HEK293 (cell line): ENCODE measurements at regions not wholly inside any gene's neighbourhood (a gene's known extent, or its start where the extent isn't known, plus 50 kb on each side); places are given as distances from the start of the nearest gene placed in this dataset.

ENCODE experiments used
- CTCF ChIA-PET: fragments of 350-600 bp; formaldehyde crosslinking; extraction: SDS; loops from one replicate; lab custom pipeline; 2021; ENCODE audit warnings: antibody characterized with exemption; lab: Yijun Ruan, JAX
- POLR2A ChIA-PET: fragments of 300-600 bp; formaldehyde crosslinking; extraction: SDS; loops from one replicate; lab custom pipeline; 2020; ENCODE audit warnings: antibody characterized with exemption, inconsistent platforms; lab: Yijun Ruan, JAX
- H3K27ac ChIP-seq: fragments of 200-500 bp; sonication (Bioruptor generic); 2 replicates; pipeline ENCODE4 v1.5.1; 2014; ENCODE audit warnings: low read depth, low read length, control low read depth, inconsistent platforms; ENCODE audit errors: extremely low read depth
- H3K36me3 ChIP-seq, 2 experiments: fragments of 200-500 bp in 1 of 2; sonication (Bioruptor generic) in 1 of 2; 1 replicate in 1 of 2; 2 replicates in 1 of 2; pipeline ENCODE4 v1.5.1; 2014 to 2017; ENCODE audit warnings: inconsistent platforms in 2 of 2, low read length in 2 of 2; ENCODE audit not compliant: control insufficient read depth in 2 of 2, insufficient read depth in 1 of 2
- H3K4me1 ChIP-seq: fragments of 200-500 bp; sonication (Bioruptor generic); 2 replicates; pipeline ENCODE4 v1.5.1; 2014; ENCODE audit warnings: mild to moderate bottlenecking, low read length, inconsistent platforms; ENCODE audit not compliant: control insufficient read depth, insufficient read depth
- H3K4me3 ChIP-seq: 2 replicates; pipeline ENCODE4 v1.5.1; 2011; ENCODE audit warnings: low read depth, mild to moderate bottlenecking, control low read depth, low read length, moderate library complexity
- H3K9me3 ChIP-seq: fragments of 200-500 bp; sonication (Bioruptor generic); 2 replicates; pipeline ENCODE4 v1.5.1; 2014; ENCODE audit warnings: low read depth, low read length, inconsistent platforms; ENCODE audit not compliant: control insufficient read depth, insufficient read depth
- GLI2 ChIP-seq: fragments of 450-650 bp; formaldehyde crosslinking; IDR thresholded peaks from 2 replicates; pipeline ENCODE4; 2017; ENCODE audit warnings: missing biosample characterization, missing genetic modification characterization, low read depth, borderline replicate concordance
- GLI4 ChIP-seq: fragments of 450-650 bp; formaldehyde crosslinking; IDR thresholded peaks from 2 replicates; pipeline ENCODE4 v1.5.1; 2016; ENCODE audit warnings: missing biosample characterization, missing genetic modification characterization
- INSM2 ChIP-seq: fragments of 450-650 bp; formaldehyde crosslinking; IDR thresholded peaks from 2 replicates; pipeline ENCODE4 v1.5.1; 2016; ENCODE audit warnings: missing biosample characterization, missing genetic modification characterization
- KLF8 ChIP-seq: fragments of 450-650 bp; formaldehyde crosslinking; IDR thresholded peaks from 2 replicates; pipeline ENCODE4 v1.5.1; 2016; ENCODE audit warnings: missing biosample characterization, missing genetic modification characterization
- MZF1 ChIP-seq: fragments of 450-650 bp; formaldehyde crosslinking; IDR thresholded peaks from 2 replicates; pipeline ENCODE4 v1.5.1; 2017; ENCODE audit warnings: missing biosample characterization, missing genetic modification characterization, borderline replicate concordance
- ZNF280C ChIP-seq: fragments of 450-650 bp; formaldehyde crosslinking; IDR thresholded peaks from 2 replicates; pipeline ENCODE4 v1.5.1; 2016; ENCODE audit warnings: missing biosample characterization, missing genetic modification characterization
- ZNF302 ChIP-seq: fragments of 450-650 bp; formaldehyde crosslinking; IDR thresholded peaks from 2 replicates; pipeline ENCODE4 v1.5.1; 2016; ENCODE audit warnings: missing biosample characterization, missing genetic modification characterization, low read depth
- ZNF398 ChIP-seq: fragments of 450-650 bp; formaldehyde crosslinking; IDR thresholded peaks from 2 replicates; pipeline ENCODE4 v1.5.1; 2017; ENCODE audit warnings: missing biosample characterization, missing genetic modification characterization
- ZNF426 ChIP-seq: fragments of 450-650 bp; formaldehyde crosslinking; IDR thresholded peaks from 2 replicates; pipeline ENCODE4 v1.5.1; 2017; ENCODE audit warnings: missing biosample characterization, missing genetic modification characterization, mild to moderate bottlenecking, inconsistent platforms, moderate library complexity
- ZNF433 ChIP-seq: fragments of 450-650 bp; formaldehyde crosslinking; IDR thresholded peaks from 2 replicates; pipeline ENCODE4 v1.5.1; 2016; ENCODE audit warnings: missing biosample characterization, missing genetic modification characterization, low read depth
- ZNF48 ChIP-seq: fragments of 450-650 bp; formaldehyde crosslinking; IDR thresholded peaks from 2 replicates; pipeline ENCODE4 v1.5.1; 2016; ENCODE audit warnings: missing biosample characterization, missing genetic modification characterization
- ZNF518A ChIP-seq: fragments of 450-650 bp; formaldehyde crosslinking; conservative IDR thresholded peaks from 2 replicates; pipeline ENCODE4 v1.5.1; 2016; ENCODE audit warnings: low read depth, missing biosample characterization, missing genetic modification characterization
- ZNF560 ChIP-seq: fragments of 450-650 bp; formaldehyde crosslinking; IDR thresholded peaks from 2 replicates; pipeline ENCODE4 v1.5.1; 2017; ENCODE audit warnings: missing biosample characterization, missing genetic modification characterization, borderline replicate concordance
- ZNF660 ChIP-seq: fragments of 450-650 bp; IDR thresholded peaks from 2 replicates; pipeline ENCODE4 v1.5.1; 2018; ENCODE audit warnings: missing biosample characterization, mild to moderate bottlenecking, missing genetic modification characterization
- ZNF768 ChIP-seq: fragments of 450-650 bp; formaldehyde crosslinking; IDR thresholded peaks from 2 replicates; pipeline ENCODE4 v1.5.1; 2018; ENCODE audit warnings: missing biosample characterization, mild to moderate bottlenecking, missing genetic modification characterization
- ZNF776 ChIP-seq: fragments of 450-650 bp; formaldehyde crosslinking; IDR thresholded peaks from 2 replicates; pipeline ENCODE4 v1.5.0; 2017; ENCODE audit warnings: missing biosample characterization, missing genetic modification characterization, borderline replicate concordance
- ZNF837 ChIP-seq: fragments of 450-650 bp; formaldehyde crosslinking; IDR thresholded peaks from 2 replicates; pipeline ENCODE4 v1.5.1; 2016; ENCODE audit warnings: missing biosample characterization, missing genetic modification characterization
- ZSCAN5A ChIP-seq: fragments of 450-650 bp; formaldehyde crosslinking; IDR thresholded peaks from 2 replicates; pipeline ENCODE4 v1.5.1; 2016; ENCODE audit warnings: missing biosample characterization, missing genetic modification characterization

- TF ChIP-seq ZNF433 (no peak), MZF1 (tag by site-specific recombination) (no peak), ZNF48 (tag by site-specific recombination) (no peak), ZNF776 (tag by site-specific recombination) (no peak), ZNF660 (tag by site-specific recombination) (no peak), ZNF768 (tag by site-specific recombination) (no peak), ZNF398 (tag by site-specific recombination) (no peak), ZNF426 (no peak), KLF8 (tag by site-specific recombination) (no peak), INSM2 (tag by site-specific recombination) (no peak), GLI4 (tag by site-specific recombination) (no peak)
- Histone ChIP-seq H3K4me1 (no peaks in the 10 kb centered on the region), H3K4me3 (no peak overlapping the region), H3K27ac (no peak overlapping the region), H3K36me3 (no peaks in the 10 kb centered on the region), H3K9me3 (no peaks in the 10 kb centered on the region)
- ChIA-PET CTCF (no interaction called here), POLR2A (no interaction called here)
Measured at GRCh38 chr18:78582898-78583738, 396.5 kb upstream of the SALL3 start.

GRCh38 chr18:78583739-78584458 lies 395.7 kb upstream of the SALL3 start:
- Histone ChIP-seq H3K4me1 (peaks cover 5% of the 10 kb centered on the region), H3K36me3 (no peaks in the 10 kb centered on the region), H3K4me3 (no peak overlapping the region), H3K27ac (no peak overlapping the region), H3K9me3 (no peaks in the 10 kb centered on the region)
- ChIA-PET CTCF (no interaction called here), POLR2A (no interaction called here)
- no peak for TF ChIP-seq ZNF837 (tag by site-specific recombination)
- TF ChIP-seq INSM2 (tag by site-specific recombination), result no peak
- TF ChIP-seq ZNF302 (tag by site-specific recombination), result no peak
- TF ChIP-seq ZNF518A (tag by site-specific recombination), result no peak
- TF ChIP-seq ZNF280C (tag by site-specific recombination), result no peak
- TF ChIP-seq GLI2 (tag by site-specific recombination), result no peak
- no peak for TF ChIP-seq ZNF560 (tag by site-specific recombination)
- no peak for TF ChIP-seq ZNF776 (tag by site-specific recombination)
- no peak for TF ChIP-seq ZSCAN5A (tag by site-specific recombination)
